Stimulated activated naive B cell treated with anti-CD40 and anti-IgM and Interleukin-4, amounts not matched to agents 10 μg/mL and 1 μg/mL and 100 μg/mL, for 72 hours (primary cell): ENCODE measurements at regions not wholly inside any gene's neighbourhood (a gene's known extent, or its start where the extent isn't known, plus 50 kb on each side); places are given as distances from the start of the nearest gene placed in this dataset.

Experiments used
- ATAC-seq, 2 donors: fragments of 150-1000 bp; cut with Tn5 transposase; replicated peaks; 2 replicates each; pipeline ENCODE4 v1.10.0; 2021; ENCODE audit warnings: moderate library complexity in 1 of 2
- DNase-seq: peaks from one replicate; pipeline ENCODE4 v3.0.0; 2021
- H3K27ac Mint-ChIP-seq: one replicate; pipeline ENCODE4 v1.8.0; 2022; ENCODE audit warnings: mild to moderate bottlenecking, mixed read lengths
- H3K27me3 Mint-ChIP-seq, 2 donors: one replicate each; pipeline ENCODE4 v1.8.0; 2022; ENCODE audit warnings: mixed read lengths in 2 of 2
- H3K36me3 Mint-ChIP-seq, 2 donors: one replicate each; pipeline ENCODE4 v1.8.0; 2022; ENCODE audit warnings: mixed read lengths in 2 of 2, mild to moderate bottlenecking in 1 of 2
- H3K4me1 Mint-ChIP-seq, 2 donors: one replicate each; pipeline ENCODE4 v1.8.0; 2022; ENCODE audit warnings: mixed read lengths in 2 of 2, mild to moderate bottlenecking in 1 of 2
- H3K4me3 Mint-ChIP-seq, 2 donors: one replicate each; pipeline ENCODE4 v1.8.0; 2022; ENCODE audit warnings: mild to moderate bottlenecking in 2 of 2, mixed read lengths in 2 of 2, moderate library complexity in 1 of 2
- H3K9me3 Mint-ChIP-seq, 2 donors: one replicate each; pipeline ENCODE4 v1.8.0; 2022; ENCODE audit warnings: mixed read lengths in 2 of 2, mild to moderate bottlenecking in 1 of 2

DNA sequence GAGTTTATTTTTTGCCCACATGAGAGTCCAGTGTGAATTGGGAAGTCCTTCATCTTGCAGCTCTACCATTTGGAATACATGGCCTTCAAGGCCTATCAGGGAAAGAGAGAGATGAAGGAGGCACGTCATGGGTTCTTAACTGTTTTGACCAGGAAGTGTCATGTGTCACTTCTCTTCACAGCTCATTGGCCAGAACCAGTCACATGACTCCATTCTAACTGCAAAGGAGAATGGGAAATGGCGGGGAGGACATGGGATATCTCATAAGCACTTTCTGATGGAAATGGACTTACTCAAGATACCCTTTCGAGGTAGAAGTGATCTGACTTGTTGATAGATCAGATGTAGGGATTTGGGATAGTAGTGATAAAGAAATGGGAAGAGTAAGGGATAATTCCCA lies 57.9 kb upstream of the CES5A start:
- Mint-ChIP-seq H3K27ac (no peak overlapping the region), H3K4me3 (no peak overlapping the region), H3K9me3 (peaks cover 0 to 2% of the 10 kb centered on the region in 2 donors), H3K4me1 (no peaks in the 10 kb centered on the region), H3K27me3 (peaks cover 13% of the 10 kb centered on the region in 2 donors), H3K36me3 (peaks cover 0 to 2% of the 10 kb centered on the region in 2 donors)
- ATAC-seq (no peak), DNase-seq (no peak)

DNA sequence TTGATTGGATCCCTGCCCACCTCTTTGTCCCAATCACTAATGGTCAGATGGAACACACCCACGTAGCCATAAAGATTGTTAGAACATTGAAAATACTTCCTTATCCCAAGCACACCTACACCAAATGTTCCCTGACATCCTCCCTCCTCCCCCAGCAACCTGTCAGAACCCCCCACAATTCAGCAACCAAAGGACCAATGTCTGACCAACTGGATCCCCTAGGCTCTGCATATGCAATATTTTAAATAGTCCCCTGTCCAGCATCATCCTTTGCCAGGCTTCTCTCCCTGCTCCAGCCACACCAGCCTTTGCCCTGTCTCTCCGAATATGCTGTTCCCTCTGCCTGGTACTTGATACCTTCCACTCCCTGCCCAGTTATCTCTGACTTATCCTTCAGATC lies 54.9 kb upstream of the CES5A start:
- Mint-ChIP-seq H3K9me3 (no peaks in the 10 kb centered on the region), H3K36me3 (peaks cover 0 to 1% of the 10 kb centered on the region in 2 donors), H3K4me3 (no peak overlapping the region), H3K4me1 (no peaks in the 10 kb centered on the region), H3K27me3 (no peaks in the 10 kb centered on the region), H3K27ac (no peak overlapping the region)
- no peak for ATAC-seq
- DNase-seq: no peak

DNA sequence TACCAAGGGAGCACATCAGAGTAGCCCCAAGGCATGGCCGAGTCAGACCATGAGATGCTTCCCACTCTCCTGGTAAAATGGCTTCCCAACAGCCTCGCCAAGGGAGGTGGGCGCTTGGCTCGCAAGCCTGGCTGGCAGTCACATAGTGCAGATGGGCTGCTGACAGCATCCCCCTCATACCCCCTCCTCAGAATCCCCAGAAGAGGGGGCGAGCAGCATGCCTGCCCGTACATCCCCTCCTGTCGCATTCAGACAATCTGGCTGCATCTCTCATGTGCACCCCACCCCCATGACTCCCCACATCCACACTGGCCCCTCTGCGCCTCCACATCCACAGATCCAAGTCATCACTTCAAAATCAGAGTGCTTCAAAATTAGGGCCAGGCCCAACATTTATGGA lies 54.0 kb upstream of the CES5A start:
- H3K27me3 Mint-ChIP-seq: no peaks in the 10 kb centered on the region
- no peaks in the 10 kb centered on the region for H3K4me1 Mint-ChIP-seq
- no peak for ATAC-seq

DNA sequence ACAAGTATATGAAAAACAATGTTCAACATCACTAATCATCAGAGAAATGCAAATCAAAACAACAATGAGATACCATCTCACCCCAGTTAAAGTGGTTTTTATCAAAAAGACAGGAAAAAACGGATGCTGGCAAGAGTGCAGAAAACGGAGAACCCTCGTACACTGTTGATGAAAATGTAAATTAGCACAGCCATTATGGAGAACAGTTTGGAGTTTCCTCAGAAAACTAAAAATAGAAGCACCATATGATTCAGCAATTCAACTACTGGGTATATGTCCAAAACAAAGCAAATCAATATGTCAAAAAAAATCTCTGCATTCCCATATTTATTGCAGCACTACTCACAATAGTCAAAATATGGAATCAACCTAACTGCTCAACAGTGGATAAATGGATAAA lies 50.1 kb upstream of the CES5A start:
- Mint-ChIP-seq H3K4me3 (no peak overlapping the region), H3K4me1 (no peaks in the 10 kb centered on the region), H3K36me3 (no peaks in the 10 kb centered on the region), H3K9me3 (peaks cover 0 to 4% of the 10 kb centered on the region in 2 donors), H3K27me3 (peaks cover 2 to 27% of the 10 kb centered on the region in 2 donors), H3K27ac (no peak overlapping the region)
- no peak for ATAC-seq
- DNase-seq: no peak

More for the DNA sequence above, 54.0 kb upstream of the CES5A start:
- H3K9me3 Mint-ChIP-seq: no peaks in the 10 kb centered on the region
- no peak overlapping the region for H3K27ac Mint-ChIP-seq
- H3K36me3 Mint-ChIP-seq: no peaks in the 10 kb centered on the region
- DNase-seq: no peak
- H3K4me3 Mint-ChIP-seq: no peak overlapping the region
